ENCODE measurements at regions not wholly inside any gene's neighbourhood (a gene's known extent, or its start where the extent isn't known, plus 50 kb on each side); places are given as distances from the start of the nearest gene placed in this dataset.
"Not testable (repeated sequence)": the region's sequence is repeated elsewhere in the genome, so short reads cannot be mapped to it uniquely, and the experiment has no call there.

DNA sequence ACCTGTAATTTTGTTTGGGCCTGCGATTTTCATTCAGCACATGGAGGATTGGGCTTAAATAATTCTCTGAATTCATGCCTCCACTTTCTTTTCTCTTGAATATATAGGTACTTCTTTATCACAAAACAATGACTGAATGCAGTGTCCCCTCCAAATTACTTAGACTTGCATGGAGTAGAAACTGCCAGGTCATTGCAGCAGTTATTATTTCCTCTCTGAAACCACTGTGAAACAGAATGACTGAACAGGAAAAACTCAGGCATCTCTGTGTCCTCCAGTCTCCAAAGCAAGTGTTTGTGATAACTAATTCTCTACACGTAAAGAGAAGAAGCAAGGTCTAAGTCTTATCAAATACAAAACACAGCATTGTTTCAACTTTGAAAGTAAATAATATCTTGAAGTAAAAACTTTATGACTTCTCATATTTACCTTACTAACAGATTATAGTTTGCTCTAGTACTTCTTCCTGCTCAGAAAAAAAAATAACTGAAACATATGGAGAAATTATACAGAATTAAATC, 144.5 kb upstream of the DIAPH2 start:
- DNase-seq = no peak

- DNase-seq = not testable (repeated sequence)
These were observed 138.4 kb upstream of the DIAPH2 start for GRCh38 chrX:96546281-96546680.

GRCh38 chrX:96551322-96551872, 133.2 kb upstream of the DIAPH2 start:
- DNase-seq = no peak

DNA sequence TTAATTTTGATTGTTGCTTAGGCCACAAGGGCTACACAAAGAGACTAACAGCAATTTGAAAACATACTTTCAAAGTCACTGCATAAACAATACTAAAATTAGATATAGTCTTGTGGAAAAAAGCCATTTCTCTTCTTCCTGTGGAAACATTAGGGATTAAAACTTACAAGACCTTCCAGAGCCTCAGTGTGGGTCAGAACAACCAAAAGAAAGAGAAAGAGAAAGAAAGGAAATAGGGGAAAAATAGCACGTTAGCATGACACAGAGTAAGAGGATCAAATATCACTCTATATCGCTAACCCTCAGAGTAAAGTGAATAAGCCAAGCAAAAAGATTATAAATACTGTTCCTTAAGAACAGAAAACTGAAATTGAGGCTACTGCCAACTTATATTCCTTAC, 127.8 kb upstream of the DIAPH2 start:
- no peak for DNase-seq

GRCh38 chrX:96561129-96561528, 123.5 kb upstream of the DIAPH2 start:
- peak; percentile 71 for DNase-seq

- DNase-seq = no peak
These were observed 121.0 kb upstream of the DIAPH2 start for GRCh38 chrX:96563646-96564045.

- no peak for DNase-seq
These were observed 120.0 kb upstream of the DIAPH2 start for GRCh38 chrX:96564595-96564994.

- DNase-seq = no peak
These were observed 117.8 kb upstream of the DIAPH2 start for GRCh38 chrX:96566878-96567277.

- no peak for DNase-seq
These were observed 116.6 kb upstream of the DIAPH2 start for GRCh38 chrX:96568071-96568470.

DNA sequence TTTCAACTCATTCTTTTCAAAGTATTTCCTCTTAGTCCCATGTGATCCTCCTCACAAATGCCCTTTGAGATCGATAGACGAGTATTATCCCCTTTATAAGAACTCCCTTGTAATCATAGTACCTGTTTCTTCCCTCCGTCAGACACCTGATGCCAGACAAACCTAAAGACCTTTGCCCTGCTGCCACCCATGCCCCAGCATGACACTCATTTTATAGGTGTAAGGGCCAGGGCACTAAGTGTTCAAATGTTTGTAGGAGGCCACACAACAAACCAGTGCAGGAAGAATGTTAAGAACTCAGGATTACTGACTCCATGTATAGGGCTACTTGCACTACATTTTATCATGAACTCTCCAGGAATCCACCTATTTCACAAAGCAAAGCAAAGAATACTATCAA, 115.6 kb upstream of the DIAPH2 start:
- no peak for DNase-seq

DNA sequence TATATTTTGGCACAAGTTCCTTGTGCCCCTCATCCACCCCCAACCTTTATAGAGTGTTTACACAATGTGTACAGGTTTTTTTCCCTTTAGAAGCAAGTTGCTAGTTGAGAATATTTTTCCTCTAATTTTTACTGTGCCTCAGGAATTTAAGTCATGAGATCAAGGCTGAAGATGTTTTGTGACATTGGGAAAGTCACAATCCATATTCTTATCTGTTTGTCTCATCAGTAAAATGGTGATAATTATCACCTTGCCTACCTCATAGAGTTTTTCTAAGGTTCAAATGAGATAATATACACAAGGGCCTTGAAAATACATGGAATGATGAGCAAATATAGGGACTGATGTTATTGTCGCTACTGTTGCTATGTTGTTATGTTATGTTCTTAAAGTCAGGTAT, 109.6 kb upstream of the DIAPH2 start:
- DNase-seq = no peak

GRCh38 chrX:96576368-96576767, 108.3 kb upstream of the DIAPH2 start:
- no peak for DNase-seq

- no peak for DNase-seq
These were observed 105.9 kb upstream of the DIAPH2 start for GRCh38 chrX:96578781-96579180.

- DNase-seq = no peak
These were observed 105.4 kb upstream of the DIAPH2 start for GRCh38 chrX:96579252-96579651.

- DNase-seq = no peak
These were observed 94.2 kb upstream of the DIAPH2 start for GRCh38 chrX:96590403-96590802.

DNA sequence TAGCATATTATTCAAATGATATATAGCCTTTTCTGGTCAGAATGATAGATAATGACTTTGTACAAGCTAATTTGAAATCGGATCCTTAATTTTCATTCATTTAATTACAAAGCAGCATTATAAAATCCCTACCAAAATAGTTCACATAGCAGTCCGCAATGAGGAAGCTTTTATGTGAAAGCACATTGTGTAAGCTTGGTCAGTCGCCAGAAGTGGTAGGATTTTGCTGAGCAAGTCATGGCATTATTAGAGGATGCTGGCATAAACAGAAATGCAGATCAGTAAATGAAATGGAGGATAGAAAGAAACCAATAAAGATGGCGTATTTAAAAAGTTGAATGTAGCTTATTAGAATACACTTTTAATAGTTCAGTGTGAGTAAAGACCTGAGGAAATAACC, 93.2 kb upstream of the DIAPH2 start:
- no peak for DNase-seq

DNA sequence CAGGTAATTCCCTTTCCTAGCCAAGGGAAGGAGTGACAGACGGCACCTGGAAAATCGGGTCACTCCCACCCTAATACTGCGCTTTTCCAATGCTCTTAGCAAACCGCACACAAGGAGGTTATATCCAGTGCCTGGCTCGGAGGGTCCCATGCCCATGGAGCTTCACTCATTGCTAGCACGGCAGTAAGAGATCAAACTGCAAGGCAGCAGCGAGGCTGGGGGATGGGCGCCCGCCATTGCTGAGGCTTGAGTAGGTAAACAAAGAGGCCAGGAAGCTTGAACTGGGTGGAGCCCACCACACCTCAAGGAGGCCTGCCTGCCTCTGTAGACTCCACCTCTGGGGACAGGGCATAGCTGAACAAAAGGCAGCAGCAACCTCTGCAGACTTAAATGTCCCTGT, 86.8 kb upstream of the DIAPH2 start:
- not testable (repeated sequence) for DNase-seq

DNA sequence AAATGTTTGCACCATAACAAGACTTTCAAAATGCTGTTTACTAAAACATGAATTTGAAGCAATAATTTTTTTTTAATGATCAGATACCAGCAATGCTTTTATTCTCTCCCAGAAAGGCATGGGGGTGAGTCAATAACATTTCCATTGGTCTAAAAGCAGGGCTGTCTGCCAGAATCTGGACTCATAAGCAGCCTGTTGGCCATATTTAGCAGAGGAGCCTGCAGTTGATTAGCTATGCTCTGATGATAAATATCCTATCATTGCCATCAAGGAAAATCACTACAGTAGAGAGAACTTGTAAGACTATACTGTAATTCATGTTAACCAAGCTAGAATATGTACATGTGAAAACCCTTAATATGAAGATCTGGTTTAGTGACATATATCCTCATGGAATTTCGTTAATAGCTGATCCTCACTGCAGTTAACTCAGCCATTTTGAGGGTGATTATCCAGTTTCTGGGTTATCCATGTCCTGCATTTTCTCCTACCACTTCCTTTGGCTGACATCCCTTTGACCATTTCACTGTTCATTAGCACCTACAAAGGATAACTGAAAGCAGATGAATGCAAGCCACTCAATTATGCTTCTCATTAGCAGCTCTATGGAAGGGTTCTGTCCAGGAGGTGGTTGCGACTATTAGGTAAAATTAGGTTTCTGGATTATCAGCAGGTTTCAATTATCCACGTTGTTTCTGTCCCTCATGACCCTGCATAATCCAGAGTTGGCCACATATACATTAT, 72.9 kb upstream of the DIAPH2 start:
- DNase-seq = no peak

DNA sequence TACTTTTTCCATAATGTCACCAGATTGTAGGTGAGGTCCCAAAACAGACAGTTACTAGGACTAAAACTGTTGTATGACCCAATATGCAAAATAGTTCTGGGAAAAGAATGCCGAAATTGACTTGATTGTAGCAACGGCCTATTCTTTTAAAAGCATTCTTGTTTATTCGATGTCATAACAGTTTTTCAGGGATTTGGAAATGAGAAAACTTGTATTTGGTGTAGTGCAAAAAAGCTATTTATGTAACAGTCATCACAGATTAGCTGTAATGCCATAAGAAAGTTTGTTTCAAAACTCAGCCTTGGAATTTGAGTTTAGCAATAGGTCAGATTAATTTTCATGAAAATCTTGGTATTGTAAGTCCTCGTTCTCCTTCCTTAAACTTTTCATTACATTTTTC, 69.2 kb upstream of the DIAPH2 start:
- DNase-seq = no peak

GRCh38 chrX:96619588-96619987, 65.1 kb upstream of the DIAPH2 start:
- DNase-seq = no peak

DNA sequence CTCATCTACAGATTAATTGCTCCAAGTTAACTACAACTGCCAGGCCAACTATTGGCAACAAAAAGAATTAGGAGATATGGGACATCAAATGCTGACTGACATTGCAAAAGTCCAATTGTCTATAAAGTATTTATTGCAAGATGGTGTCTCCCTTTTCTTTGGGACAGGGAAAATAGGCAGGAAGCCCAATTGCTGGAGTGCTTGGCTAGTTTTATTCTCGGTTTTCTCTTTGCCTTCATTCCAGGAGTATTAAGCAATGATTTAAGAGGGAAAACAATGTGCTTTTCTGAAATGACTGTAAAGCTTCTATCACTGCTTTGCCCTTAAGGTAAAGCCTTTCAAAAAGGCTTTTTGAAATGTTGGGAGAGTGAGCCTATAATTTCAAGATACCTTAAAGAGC, 62.8 kb upstream of the DIAPH2 start:
- no peak for DNase-seq

Measured in NCI-H82 (cell line).